Adrenal gland (tissue), 9 donors: ENCODE measurements at regions not wholly inside any gene's neighbourhood (a gene's known extent, or its start where the extent isn't known, plus 50 kb on each side); places are given as distances from the start of the nearest gene placed in this dataset.

ENCODE experiments used
- DNase-seq, 7 donors: peaks; one replicate each; pipeline ENCODE4 v3.0.0-alpha.2; 2019 to 2020
- H3K27ac ChIP-seq, 5 donors: fragments of 200-600 bp; sonication (generic) in 4 of 5; 1 replicate in 3 of 5; 2 replicates in 2 of 5; pipeline versions ENCODE4 v1.5.1 to v1.8.0; 2016 to 2020; ENCODE audit warnings: mild to moderate bottlenecking in 1 of 5
- H3K27me3 ChIP-seq: fragments of 200-600 bp; 2 replicates; pipeline ENCODE4 v1.8.0; 2021
- H3K36me3 ChIP-seq, 2 donors: fragments of 200-600 bp; replicated peaks in 1 of 2; 1 replicate in 1 of 2; 2 replicates in 1 of 2; pipeline versions ENCODE4 v1.5.1 to v1.8.0; 2018 to 2022
- H3K4me1 ChIP-seq, 2 donors: fragments of 200-600 bp; replicated peaks in 1 of 2; 1 replicate in 1 of 2; 2 replicates in 1 of 2; pipeline versions ENCODE4 v1.5.1 to v1.8.0; 2018 to 2021
- H3K4me3 ChIP-seq, 4 donors: fragments of 200-600 bp; sonication (generic) in 3 of 4; one replicate each; pipeline ENCODE4 v1.5.1; 2016 to 2018
- H3K9me3 ChIP-seq, 3 donors: fragments of 200-600 bp; sonication (generic) in 1 of 3; replicated peaks in 1 of 3; 1 replicate in 2 of 3; 2 replicates in 1 of 3; pipeline versions ENCODE4 v1.5.1 to v1.8.0; 2016 to 2021
- POLR2A ChIP-seq, 2 donors: fragments of 450-650 bp; IDR thresholded peaks; one replicate each; pipeline ENCODE4 v1.6.1; 2017; ENCODE audit warnings: antibody characterized with exemption in 2 of 2, mild to moderate bottlenecking in 2 of 2, moderate library complexity in 1 of 2
- WGBS, 4 donors: extraction: QIAGEN DNeasy Blood & Tissue Kit in 2 of 4; methylation state at CpG; one replicate each; pipeline versions ENCODE4 v1.1.5 to v1.1.7; 2013 to 2017; 5-methylcytosine and 5-hydroxymethylcytosine counted together
- intact Hi-C, 2 donors: fragments of 100-400 bp; cut with DNase I; formaldehyde crosslinking; loops; one replicate each; pipeline versions ENCODE4 v1.14.1 to v1.15.0; 2022 to 2023
- TF ChIP-seq, protein P1 (sequence below), 6 experiments: fragments of 450-650 bp in 4 of 6; fragments of 200-600 bp in 2 of 6; sonication (generic) in 1 of 6; IDR thresholded peaks; 1 replicate in 5 of 6; 2 replicates in 1 of 6; pipeline versions ENCODE4 v1.5.1 to v1.8.0; 2016 to 2021; ENCODE audit warnings: antibody characterized with exemption in 6 of 6, mild to moderate bottlenecking in 2 of 6, moderate library complexity in 1 of 6
- donor health status: healthy with polysubstance abuse.
- donor health status: Bipolar disorder and iron deficiency.
- donor health status: DM: yes; HTN: yes; CAD: no.
- donor health status: DM: no; HTN: no; CAD: no.
- donor health status: DM: no; HTN: no; CAD: no.

DNA sequence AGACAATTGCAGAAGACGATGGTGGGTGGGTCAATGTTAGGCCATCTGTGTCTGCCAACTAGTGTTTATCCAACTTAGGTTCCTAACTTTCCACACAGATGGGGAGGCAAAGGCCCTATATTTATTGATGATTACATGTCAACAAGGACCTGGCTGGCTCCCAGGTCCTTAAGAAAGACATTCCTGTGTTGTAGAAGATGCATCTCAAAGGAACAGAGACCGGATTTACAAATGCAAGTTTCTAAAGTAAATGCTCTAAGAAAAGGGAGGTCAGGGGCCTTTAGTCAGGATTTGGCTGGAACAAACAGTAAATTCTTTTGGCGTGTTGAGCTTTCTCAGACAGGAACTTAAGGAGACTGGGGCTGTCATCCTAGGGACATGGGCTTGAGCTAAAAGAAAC lies 175.0 kb downstream of the SH3BP4 start:
- H3K27me3 ChIP-seq, result no peaks in the 10 kb centered on the region
- 62 to 71% (median 68%) methylated on average over 3 of the region's 3 CpGs for WGBS, 4 donors
- H3K4me3 ChIP-seq, result no peak overlapping the region
- no peaks in the 10 kb centered on the region for H3K36me3 ChIP-seq
- no peaks in the 10 kb centered on the region for H3K9me3 ChIP-seq
- DNase-seq, result no peak
- no peak for TF ChIP-seq POLR2A (IDR thresholded peaks at IDR 0.05)
- TF ChIP-seq, protein P1, sequence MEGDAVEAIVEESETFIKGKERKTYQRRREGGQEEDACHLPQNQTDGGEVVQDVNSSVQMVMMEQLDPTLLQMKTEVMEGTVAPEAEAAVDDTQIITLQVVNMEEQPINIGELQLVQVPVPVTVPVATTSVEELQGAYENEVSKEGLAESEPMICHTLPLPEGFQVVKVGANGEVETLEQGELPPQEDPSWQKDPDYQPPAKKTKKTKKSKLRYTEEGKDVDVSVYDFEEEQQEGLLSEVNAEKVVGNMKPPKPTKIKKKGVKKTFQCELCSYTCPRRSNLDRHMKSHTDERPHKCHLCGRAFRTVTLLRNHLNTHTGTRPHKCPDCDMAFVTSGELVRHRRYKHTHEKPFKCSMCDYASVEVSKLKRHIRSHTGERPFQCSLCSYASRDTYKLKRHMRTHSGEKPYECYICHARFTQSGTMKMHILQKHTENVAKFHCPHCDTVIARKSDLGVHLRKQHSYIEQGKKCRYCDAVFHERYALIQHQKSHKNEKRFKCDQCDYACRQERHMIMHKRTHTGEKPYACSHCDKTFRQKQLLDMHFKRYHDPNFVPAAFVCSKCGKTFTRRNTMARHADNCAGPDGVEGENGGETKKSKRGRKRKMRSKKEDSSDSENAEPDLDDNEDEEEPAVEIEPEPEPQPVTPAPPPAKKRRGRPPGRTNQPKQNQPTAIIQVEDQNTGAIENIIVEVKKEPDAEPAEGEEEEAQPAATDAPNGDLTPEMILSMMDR (IDR thresholded peaks at IDR 0.05), result no peak
- no peaks in the 10 kb centered on the region for H3K4me1 ChIP-seq
- intact Hi-C loops, result no loop called here
- H3K27ac ChIP-seq, result no peak overlapping the region

DNA sequence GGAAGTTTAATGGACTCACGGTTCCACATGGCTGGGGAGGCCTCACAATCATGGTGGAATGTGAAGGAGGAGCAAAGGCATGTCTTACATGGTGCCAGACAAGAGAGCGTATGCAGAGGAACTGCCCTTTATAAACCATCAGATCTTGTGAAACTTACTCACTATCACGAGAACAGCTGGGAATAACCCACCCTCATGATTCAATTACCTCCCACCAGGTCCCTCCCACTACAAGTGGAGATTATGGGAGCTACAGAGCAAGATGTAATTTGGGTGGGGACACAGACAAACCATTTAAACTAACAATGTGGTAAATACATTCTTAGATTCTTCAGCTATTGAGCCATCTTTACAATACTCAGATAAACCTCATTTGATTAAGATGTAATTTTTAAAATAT lies 176.1 kb downstream of the SH3BP4 start:
- no peaks in the 10 kb centered on the region for H3K36me3 ChIP-seq
- 79 to 95% (median 92%) methylated on average over 3 of the region's 3 CpGs for WGBS, 4 donors
- no peaks in the 10 kb centered on the region for H3K27me3 ChIP-seq
- intact Hi-C loops, result no loop called here
- DNase-seq, result no peak
- no peak for TF ChIP-seq POLR2A (IDR thresholded peaks at IDR 0.05)
- TF ChIP-seq, protein P1 (IDR thresholded peaks at IDR 0.05), result no peak
- H3K4me1 ChIP-seq, result no peaks in the 10 kb centered on the region
- H3K9me3 ChIP-seq, result no peaks in the 10 kb centered on the region
- no peak overlapping the region for H3K27ac ChIP-seq
- no peak overlapping the region for H3K4me3 ChIP-seq

DNA sequence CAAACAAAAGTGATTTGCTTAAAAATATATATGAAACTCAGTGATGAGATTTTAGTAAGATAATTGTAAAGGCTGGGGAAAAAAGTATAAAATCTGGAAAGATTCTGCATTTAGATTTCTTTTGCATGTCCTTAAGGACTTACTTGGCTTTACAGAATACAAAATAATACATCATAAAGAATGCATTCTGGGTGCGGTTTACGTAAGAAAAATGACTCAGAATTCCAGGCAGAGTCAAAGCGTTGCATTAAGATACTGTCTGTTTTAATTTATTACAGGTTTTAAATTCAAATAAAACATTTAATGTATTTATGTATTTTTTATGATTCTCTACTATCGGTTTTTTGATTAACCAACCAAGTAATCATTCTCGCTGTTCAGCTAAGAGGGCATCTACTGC lies 178.0 kb downstream of the SH3BP4 start:
- no peak for DNase-seq
- TF ChIP-seq POLR2A (IDR thresholded peaks at IDR 0.05), result no peak
- TF ChIP-seq, protein P1 (IDR thresholded peaks at IDR 0.05), result no peak
- Histone ChIP-seq H3K4me3 (no peak overlapping the region), H3K27me3 (no peaks in the 10 kb centered on the region), H3K4me1 (no peaks in the 10 kb centered on the region), H3K27ac (no peak overlapping the region), H3K9me3 (no peaks in the 10 kb centered on the region), H3K36me3 (no peaks in the 10 kb centered on the region)
- WGBS, 4 donors, result 60 to 87% (median 78%) methylated on average over 5 of the region's 5 CpGs
- intact Hi-C loops, result loop anchor here (10.0 kb wide), 2 partner anchors 305 to 365 kb away; partner anchors contain the start of gene AGAP1 (in 2 of the 2)

DNA sequence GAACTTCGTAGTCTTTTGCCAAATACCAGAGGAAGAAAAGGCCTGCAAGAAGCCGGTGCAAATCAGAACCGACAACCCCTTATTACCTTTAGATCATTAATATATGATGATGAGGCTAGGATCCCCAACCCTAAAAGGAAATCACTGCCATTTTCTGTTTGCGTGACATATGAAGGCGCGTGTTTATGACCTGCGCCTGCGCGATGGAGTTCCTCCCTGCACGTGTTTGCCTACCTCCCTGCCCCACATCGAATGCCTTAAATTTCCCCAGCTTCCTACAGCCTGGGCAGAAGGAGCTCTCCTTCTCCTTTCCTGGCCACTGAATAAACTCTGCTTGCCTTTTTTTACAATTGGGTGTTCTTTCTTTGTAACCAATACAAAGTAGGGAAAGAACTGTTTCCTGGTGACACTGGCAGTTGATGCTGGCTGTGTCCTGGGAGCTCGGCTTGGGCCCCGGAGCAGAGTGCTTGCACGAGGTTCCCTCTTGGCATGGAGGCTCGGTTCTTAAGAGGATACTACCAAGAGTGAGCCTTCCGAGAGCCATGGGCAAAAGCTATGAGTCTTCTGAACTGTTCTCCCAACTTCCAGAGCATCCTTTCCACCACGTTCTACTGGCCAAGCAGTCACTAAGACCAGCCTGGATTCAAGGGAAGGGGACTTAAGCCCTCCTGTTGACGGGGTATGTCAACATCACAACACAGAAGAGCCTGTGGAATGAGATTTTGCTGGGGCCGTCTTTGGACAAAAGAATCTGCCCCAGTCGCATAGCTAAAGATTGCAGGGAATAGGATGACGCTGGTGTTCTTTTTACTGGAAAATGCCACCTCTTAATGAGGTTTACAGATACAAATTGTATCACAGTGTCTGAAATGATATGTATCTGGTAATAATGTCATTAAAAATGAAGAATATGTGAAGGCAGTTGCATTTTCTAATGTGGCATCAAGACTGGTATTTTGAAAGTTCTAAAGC lies 179.8 kb downstream of the SH3BP4 start:
- Histone ChIP-seq H3K4me3 (no peak overlapping the region), H3K27ac (no peak overlapping the region), H3K4me1 (no peaks in the 10 kb centered on the region), H3K36me3 (no peaks in the 10 kb centered on the region), H3K9me3 (no peaks in the 10 kb centered on the region), H3K27me3 (no peaks in the 10 kb centered on the region)
- intact Hi-C loops, result loop anchor here (2.0 to 10.0 kb wide), 3 partner anchors 303 to 615 kb away; partner anchors contain the start of gene AGAP1 (in 2 of the 2)
- TF ChIP-seq POLR2A (IDR thresholded peaks at IDR 0.05), result no peak
- TF ChIP-seq, protein P1 (IDR thresholded peaks at IDR 0.05), result no peak
- no peak for DNase-seq
- 88 to 90% (median 89%) methylated on average over 20 to 21 of the region's 21 CpGs for WGBS, 4 donors
